ENCODE measurements at regions not wholly inside any gene's neighbourhood (a gene's known extent, or its start where the extent isn't known, plus 50 kb on each side); places are given as distances from the start of the nearest gene placed in this dataset.

DNA sequence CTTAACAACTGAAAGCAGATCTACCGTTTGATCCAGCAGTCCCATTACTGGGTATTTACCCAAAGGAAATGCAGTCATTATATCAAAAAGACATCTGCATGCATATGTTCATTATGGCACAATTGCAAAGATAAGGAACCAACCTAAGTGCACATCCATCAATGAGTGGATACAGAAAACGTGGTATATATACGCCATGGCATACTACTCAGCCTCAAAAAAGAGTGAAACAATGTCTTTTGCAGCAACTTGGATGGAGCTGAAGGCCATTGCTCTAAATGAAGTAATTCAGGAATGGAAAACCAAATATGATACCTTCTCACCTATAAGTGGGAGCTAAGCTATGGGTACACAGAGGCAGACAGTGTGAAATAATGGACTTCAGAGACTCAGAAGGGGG lies 169.3 kb downstream of the ZBTB18 start:
- TF ChIP-seq, protein P1, sequence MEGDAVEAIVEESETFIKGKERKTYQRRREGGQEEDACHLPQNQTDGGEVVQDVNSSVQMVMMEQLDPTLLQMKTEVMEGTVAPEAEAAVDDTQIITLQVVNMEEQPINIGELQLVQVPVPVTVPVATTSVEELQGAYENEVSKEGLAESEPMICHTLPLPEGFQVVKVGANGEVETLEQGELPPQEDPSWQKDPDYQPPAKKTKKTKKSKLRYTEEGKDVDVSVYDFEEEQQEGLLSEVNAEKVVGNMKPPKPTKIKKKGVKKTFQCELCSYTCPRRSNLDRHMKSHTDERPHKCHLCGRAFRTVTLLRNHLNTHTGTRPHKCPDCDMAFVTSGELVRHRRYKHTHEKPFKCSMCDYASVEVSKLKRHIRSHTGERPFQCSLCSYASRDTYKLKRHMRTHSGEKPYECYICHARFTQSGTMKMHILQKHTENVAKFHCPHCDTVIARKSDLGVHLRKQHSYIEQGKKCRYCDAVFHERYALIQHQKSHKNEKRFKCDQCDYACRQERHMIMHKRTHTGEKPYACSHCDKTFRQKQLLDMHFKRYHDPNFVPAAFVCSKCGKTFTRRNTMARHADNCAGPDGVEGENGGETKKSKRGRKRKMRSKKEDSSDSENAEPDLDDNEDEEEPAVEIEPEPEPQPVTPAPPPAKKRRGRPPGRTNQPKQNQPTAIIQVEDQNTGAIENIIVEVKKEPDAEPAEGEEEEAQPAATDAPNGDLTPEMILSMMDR (conservative IDR thresholded peaks at IDR 0.05), result no peak
- no peak for TF ChIP-seq EZH2 (IDR thresholded peaks at IDR 0.05; ENCODE audit: low read depth)

All from PC-9 (cell line).